ENCODE measurements at regions not wholly inside any gene's neighbourhood (a gene's known extent, or its start where the extent isn't known, plus 50 kb on each side); places are given as distances from the start of the nearest gene placed in this dataset.
"Not testable (repeated sequence)": the region's sequence is repeated elsewhere in the genome, so short reads cannot be mapped to it uniquely, and the experiment has no call there.

- no peaks in the 10 kb centered on the region for H3K36me3 ChIP-seq (ENCODE audit: control insufficient read depth, insufficient read depth, low read length)
- H3K27ac ChIP-seq (ENCODE audit: low read depth, low read length), result no peak overlapping the region
- no peaks in the 10 kb centered on the region for H3K27me3 ChIP-seq (ENCODE audit: control insufficient read depth, insufficient read depth, low read length)
- H3K9ac ChIP-seq (ENCODE audit: low read depth, low read length), result no peak overlapping the region
- H3K4me1 ChIP-seq (ENCODE audit: control insufficient read depth, insufficient read depth, low read length), result no peaks in the 10 kb centered on the region; the same call in 1 of the 2 replicates
- H3K9me3 ChIP-seq (ENCODE audit: control insufficient read depth, insufficient read depth, low read length), result no peaks in the 10 kb centered on the region
- H3K4me3 ChIP-seq (ENCODE audit: low read depth, low read length), result no peak overlapping the region
Observed at GRCh38 chr21:35275776-35276175, 226.7 kb upstream of the RUNX1 start.

- H3K27ac ChIP-seq (ENCODE audit: low read depth, low read length), result no peak overlapping the region
- H3K4me1 ChIP-seq (ENCODE audit: control insufficient read depth, insufficient read depth, low read length), result no peaks in the 10 kb centered on the region; the same call in 1 of the 2 replicates
- no peak overlapping the region for H3K4me3 ChIP-seq (ENCODE audit: low read depth, low read length)
- no peaks in the 10 kb centered on the region for H3K36me3 ChIP-seq (ENCODE audit: control insufficient read depth, insufficient read depth, low read length)
- no peaks in the 10 kb centered on the region for H3K9me3 ChIP-seq (ENCODE audit: control insufficient read depth, insufficient read depth, low read length)
- no peaks in the 10 kb centered on the region for H3K27me3 ChIP-seq (ENCODE audit: control insufficient read depth, insufficient read depth, low read length)
- H3K9ac ChIP-seq (ENCODE audit: low read depth, low read length), result no peak overlapping the region
Observed at GRCh38 chr21:35274923-35275322, 225.8 kb upstream of the RUNX1 start.

GRCh38 chr21:35274090-35274489 lies 225.0 kb upstream of the RUNX1 start:
- no peak overlapping the region for H3K27ac ChIP-seq (ENCODE audit: low read depth, low read length)
- H3K9ac ChIP-seq (ENCODE audit: low read depth, low read length), result no peak overlapping the region
- no peaks in the 10 kb centered on the region for H3K27me3 ChIP-seq (ENCODE audit: control insufficient read depth, insufficient read depth, low read length)
- H3K36me3 ChIP-seq (ENCODE audit: control insufficient read depth, insufficient read depth, low read length), result no peaks in the 10 kb centered on the region
- H3K4me3 ChIP-seq (ENCODE audit: low read depth, low read length), result no peak overlapping the region
- no peaks in the 10 kb centered on the region; the same call in 1 of the 2 replicates for H3K4me1 ChIP-seq (ENCODE audit: control insufficient read depth, insufficient read depth, low read length)
- no peaks in the 10 kb centered on the region for H3K9me3 ChIP-seq (ENCODE audit: control insufficient read depth, insufficient read depth, low read length)

GRCh38 chr21:35273333-35273732 lies 224.2 kb upstream of the RUNX1 start:
- H3K27me3 ChIP-seq (ENCODE audit: control insufficient read depth, insufficient read depth, low read length), result no peaks in the 10 kb centered on the region

GRCh38 chr21:35271344-35272118 lies 222.4 kb upstream of the RUNX1 start:
- H3K9ac ChIP-seq (ENCODE audit: low read depth, low read length); H3K4me3 ChIP-seq (ENCODE audit: low read depth, low read length); H3K36me3 ChIP-seq (ENCODE audit: control insufficient read depth, insufficient read depth, low read length); H3K9me3 ChIP-seq (ENCODE audit: control insufficient read depth, insufficient read depth, low read length); H3K27ac ChIP-seq (ENCODE audit: low read depth, low read length); H3K4me1 ChIP-seq (ENCODE audit: control insufficient read depth, insufficient read depth, low read length); H3K27me3 ChIP-seq (ENCODE audit: control insufficient read depth, insufficient read depth, low read length): not testable (repeated sequence)

More at GRCh38 chr21:35273333-35273732, 224.2 kb upstream of the RUNX1 start:
- Histone ChIP-seq H3K9me3 (ENCODE audit: control insufficient read depth, insufficient read depth, low read length) (no peaks in the 10 kb centered on the region), H3K4me1 (ENCODE audit: control insufficient read depth, insufficient read depth, low read length) (no peaks in the 10 kb centered on the region; the same call in 1 of the 2 replicates), H3K4me3 (ENCODE audit: low read depth, low read length) (no peak overlapping the region), H3K27ac (ENCODE audit: low read depth, low read length) (no peak overlapping the region), H3K36me3 (ENCODE audit: control insufficient read depth, insufficient read depth, low read length) (no peaks in the 10 kb centered on the region), H3K9ac (ENCODE audit: low read depth, low read length) (no peak overlapping the region)

- Histone ChIP-seq H3K27ac (ENCODE audit: low read depth, low read length) (no peak overlapping the region), H3K9ac (ENCODE audit: low read depth, low read length) (no peak overlapping the region), H3K4me1 (ENCODE audit: control insufficient read depth, insufficient read depth, low read length) (no peaks in the 10 kb centered on the region; the same call in 1 of the 2 replicates), H3K9me3 (ENCODE audit: control insufficient read depth, insufficient read depth, low read length) (no peaks in the 10 kb centered on the region), H3K4me3 (ENCODE audit: low read depth, low read length) (no peak overlapping the region), H3K36me3 (ENCODE audit: control insufficient read depth, insufficient read depth, low read length) (no peaks in the 10 kb centered on the region), H3K27me3 (ENCODE audit: control insufficient read depth, insufficient read depth, low read length) (no peaks in the 10 kb centered on the region)
Observed at GRCh38 chr21:35268817-35269216, 219.7 kb upstream of the RUNX1 start.

- Histone ChIP-seq H3K4me1 (ENCODE audit: control insufficient read depth, insufficient read depth, low read length) (no peaks in the 10 kb centered on the region), H3K9me3 (ENCODE audit: control insufficient read depth, insufficient read depth, low read length) (no peaks in the 10 kb centered on the region), H3K4me3 (ENCODE audit: low read depth, low read length) (no peak overlapping the region), H3K36me3 (ENCODE audit: control insufficient read depth, insufficient read depth, low read length) (no peaks in the 10 kb centered on the region), H3K27me3 (ENCODE audit: control insufficient read depth, insufficient read depth, low read length) (no peaks in the 10 kb centered on the region), H3K9ac (ENCODE audit: low read depth, low read length) (no peak overlapping the region), H3K27ac (ENCODE audit: low read depth, low read length) (no peak overlapping the region)
Observed at GRCh38 chr21:35268261-35268660, 219.2 kb upstream of the RUNX1 start.

GRCh38 chr21:35266546-35266945 lies 217.4 kb upstream of the RUNX1 start:
- H3K9ac ChIP-seq (ENCODE audit: low read depth, low read length), result no peak overlapping the region

GRCh38 chr21:35265170-35265877 lies 216.2 kb upstream of the RUNX1 start:
- H3K9me3 ChIP-seq (ENCODE audit: control insufficient read depth, insufficient read depth, low read length), result no peaks in the 10 kb centered on the region
- no peaks in the 10 kb centered on the region for H3K36me3 ChIP-seq (ENCODE audit: control insufficient read depth, insufficient read depth, low read length)
- H3K27ac ChIP-seq (ENCODE audit: low read depth, low read length), result no peak overlapping the region
- no peaks in the 10 kb centered on the region for H3K27me3 ChIP-seq (ENCODE audit: control insufficient read depth, insufficient read depth, low read length)
- no peak overlapping the region for H3K4me3 ChIP-seq (ENCODE audit: low read depth, low read length)
- no peaks in the 10 kb centered on the region for H3K4me1 ChIP-seq (ENCODE audit: control insufficient read depth, insufficient read depth, low read length)
- no peak overlapping the region for H3K9ac ChIP-seq (ENCODE audit: low read depth, low read length)

More at GRCh38 chr21:35266546-35266945, 217.4 kb upstream of the RUNX1 start:
- Histone ChIP-seq H3K4me1 (ENCODE audit: control insufficient read depth, insufficient read depth, low read length) (no peaks in the 10 kb centered on the region), H3K27me3 (ENCODE audit: control insufficient read depth, insufficient read depth, low read length) (no peaks in the 10 kb centered on the region), H3K9me3 (ENCODE audit: control insufficient read depth, insufficient read depth, low read length) (no peaks in the 10 kb centered on the region), H3K27ac (ENCODE audit: low read depth, low read length) (no peak overlapping the region), H3K36me3 (ENCODE audit: control insufficient read depth, insufficient read depth, low read length) (no peaks in the 10 kb centered on the region), H3K4me3 (ENCODE audit: low read depth, low read length) (no peak overlapping the region)

- Histone ChIP-seq H3K27me3 (ENCODE audit: control insufficient read depth, insufficient read depth, low read length) (no peaks in the 10 kb centered on the region), H3K27ac (ENCODE audit: low read depth, low read length) (no peak overlapping the region)
Observed at GRCh38 chr21:35259457-35259856, 210.4 kb upstream of the RUNX1 start.

GRCh38 chr21:35258521-35258920 lies 209.4 kb upstream of the RUNX1 start:
- no peaks in the 10 kb centered on the region for H3K27me3 ChIP-seq (ENCODE audit: control insufficient read depth, insufficient read depth, low read length)
- no peak overlapping the region for H3K9ac ChIP-seq (ENCODE audit: low read depth, low read length)
- H3K4me3 ChIP-seq (ENCODE audit: low read depth, low read length), result no peak overlapping the region
- no peaks in the 10 kb centered on the region for H3K9me3 ChIP-seq (ENCODE audit: control insufficient read depth, insufficient read depth, low read length)
- peaks cover 10% of the 10 kb centered on the region for H3K4me1 ChIP-seq (ENCODE audit: control insufficient read depth, insufficient read depth, low read length)
- H3K36me3 ChIP-seq (ENCODE audit: control insufficient read depth, insufficient read depth, low read length), result no peaks in the 10 kb centered on the region
- no peak overlapping the region for H3K27ac ChIP-seq (ENCODE audit: low read depth, low read length)

More at GRCh38 chr21:35259457-35259856, 210.4 kb upstream of the RUNX1 start:
- no peak overlapping the region for H3K9ac ChIP-seq (ENCODE audit: low read depth, low read length)
- no peaks in the 10 kb centered on the region for H3K9me3 ChIP-seq (ENCODE audit: control insufficient read depth, insufficient read depth, low read length)
- H3K36me3 ChIP-seq (ENCODE audit: control insufficient read depth, insufficient read depth, low read length), result no peaks in the 10 kb centered on the region
- H3K4me1 ChIP-seq (ENCODE audit: control insufficient read depth, insufficient read depth, low read length), result peaks cover 4% of the 10 kb centered on the region
- no peak overlapping the region for H3K4me3 ChIP-seq (ENCODE audit: low read depth, low read length)

Measured in HUES48 (cell line).